Ramos (cell line): ENCODE measurements at regions not wholly inside any gene's neighbourhood (a gene's known extent, or its start where the extent isn't known, plus 50 kb on each side); places are given as distances from the start of the nearest gene placed in this dataset.

Source experiments
- in situ Hi-C: fragments of 300-500 bp; cut with MboI; formaldehyde crosslinking; loops from one replicate; pipeline ENCODE4 v1.14.3; 2022; ENCODE audit warnings: low sequenced_read_pairs; ENCODE audit not compliant: unreplicated experiment

GRCh38 chr1:104780470-104781078 lies 1030.9 kb downstream of the AMY1C start:
- in situ Hi-C loops = loop anchor here (25.0 kb wide), 1 partner anchor 1007 kb away; no protein-coding TSS in a partner anchor

GRCh38 chr1:104785575-104786187 lies 1036.0 kb downstream of the AMY1C start:
- in situ Hi-C loops = loop anchor here (25.0 kb wide), 1 partner anchor 1002 kb away; no protein-coding TSS in a partner anchor

GRCh38 chr1:104787866-104788510 lies 1038.3 kb downstream of the AMY1C start:
- in situ Hi-C loops = loop anchor here (25.0 kb wide), 1 partner anchor 999 kb away; no protein-coding TSS in a partner anchor

- in situ Hi-C loops = loop anchor here (25.0 kb wide), 1 partner anchor 996 kb away; no protein-coding TSS in a partner anchor
Measured at GRCh38 chr1:104791030-104791429, 1041.3 kb downstream of the AMY1C start.

GRCh38 chr1:104794035-104794434 lies 1044.3 kb downstream of the AMY1C start:
- in situ Hi-C loops = loop anchor here (25.0 kb wide), 1 partner anchor 993 kb away; no protein-coding TSS in a partner anchor

GRCh38 chr1:104795931-104796330 lies 1046.2 kb downstream of the AMY1C start:
- in situ Hi-C loops = loop anchor here (25.0 kb wide), 1 partner anchor 991 kb away; no protein-coding TSS in a partner anchor

GRCh38 chr1:104797982-104798381 lies 1048.3 kb downstream of the AMY1C start:
- in situ Hi-C loops = loop anchor here (25.0 kb wide), 1 partner anchor 989 kb away; no protein-coding TSS in a partner anchor

GRCh38 chr1:104801344-104801743 lies 1051.6 kb downstream of the AMY1C start:
- in situ Hi-C loops = no loop called here

GRCh38 chr1:104804147-104804546 lies 1054.4 kb downstream of the AMY1C start:
- in situ Hi-C loops = no loop called here

- in situ Hi-C loops = no loop called here
Measured at GRCh38 chr1:104807590-104807989, 1057.9 kb downstream of the AMY1C start.

- in situ Hi-C loops = no loop called here
Measured at GRCh38 chr1:104825401-104825800, 1075.7 kb downstream of the AMY1C start.

- in situ Hi-C loops = no loop called here
Measured at GRCh38 chr1:104830534-104830933, 1080.8 kb downstream of the AMY1C start.

- in situ Hi-C loops = no loop called here
Measured at GRCh38 chr1:104852151-104852550, 1102.5 kb downstream of the AMY1C start.

GRCh38 chr1:104853276-104853675 lies 1103.6 kb downstream of the AMY1C start:
- in situ Hi-C loops = no loop called here

- in situ Hi-C loops = no loop called here
Measured at GRCh38 chr1:104854529-104854928, 1104.8 kb downstream of the AMY1C start.

GRCh38 chr1:104855550-104855949 lies 1105.9 kb downstream of the AMY1C start:
- in situ Hi-C loops = no loop called here

- in situ Hi-C loops = no loop called here
Measured at GRCh38 chr1:104856091-104856490, 1106.4 kb downstream of the AMY1C start.

GRCh38 chr1:104856518-104856917 lies 1106.8 kb downstream of the AMY1C start:
- in situ Hi-C loops = no loop called here

- in situ Hi-C loops = no loop called here
Measured at GRCh38 chr1:104868794-104869193, 1119.1 kb downstream of the AMY1C start.

GRCh38 chr1:104874044-104874443 lies 1124.3 kb downstream of the AMY1C start:
- in situ Hi-C loops = no loop called here
